NCI-H526 treated with DMSO at 0.1 percent for 48 hours (cell line): ENCODE measurements at regions not wholly inside any gene's neighbourhood (a gene's known extent, or its start where the extent isn't known, plus 50 kb on each side); places are given as distances from the start of the nearest gene placed in this dataset.
"Not testable (repeated sequence)": the region's sequence is repeated elsewhere in the genome, so short reads cannot be mapped to it uniquely, and the experiment has no call there.

Source experiments
- DNase-seq: peaks from one replicate; lab custom pipeline; 2025; lab: John Stamatoyannopoulos, UW

GRCh38 chr13:69092615-69093322 is 1014.9 kb upstream of the ATXN8OS start:
- DNase-seq = no peak

GRCh38 chr13:69077267-69077666 is 1030.4 kb upstream of the ATXN8OS start:
- DNase-seq = no peak

GRCh38 chr13:69069554-69070133 is 1038.0 kb upstream of the ATXN8OS start:
- DNase-seq = no peak

- DNase-seq = no peak
Observed at GRCh38 chr13:69050696-69051095, 1056.9 kb upstream of the ATXN8OS start.

GRCh38 chr13:69044629-69045028 is 1063.0 kb upstream of the ATXN8OS start:
- no peak for DNase-seq

GRCh38 chr13:69040898-69041297 is 1066.7 kb upstream of the ATXN8OS start:
- no peak for DNase-seq

- no peak for DNase-seq
Observed at GRCh38 chr13:69035771-69036170, 1071.9 kb upstream of the ATXN8OS start.

GRCh38 chr13:69028936-69029335 is 1078.7 kb upstream of the ATXN8OS start:
- DNase-seq = no peak

GRCh38 chr13:69020120-69020519 is 1087.5 kb upstream of the ATXN8OS start:
- DNase-seq = no peak

- DNase-seq = not testable (repeated sequence)
Observed at GRCh38 chr13:69018173-69018572, 1089.5 kb upstream of the ATXN8OS start.

- no peak for DNase-seq
Observed at GRCh38 chr13:69010789-69011188, 1096.8 kb upstream of the ATXN8OS start.

GRCh38 chr13:69008499-69008898 is 1099.1 kb upstream of the ATXN8OS start:
- DNase-seq = no peak

GRCh38 chr13:68998056-68998455 is 1109.6 kb upstream of the ATXN8OS start:
- DNase-seq = no peak

- no peak for DNase-seq
Observed at GRCh38 chr13:68996668-68997025, 1111.0 kb upstream of the ATXN8OS start.

GRCh38 chr13:68995972-68996667 is 1111.5 kb upstream of the ATXN8OS start:
- DNase-seq = no peak

- no peak for DNase-seq
Observed at GRCh38 chr13:68993154-68993553, 1114.5 kb upstream of the ATXN8OS start.

GRCh38 chr13:68988176-68988575 is 1119.5 kb upstream of the ATXN8OS start:
- DNase-seq = no peak

GRCh38 chr13:68987585-68987984 is 1120.0 kb upstream of the ATXN8OS start:
- no peak for DNase-seq

GRCh38 chr13:68984688-68985319 is 1122.8 kb upstream of the ATXN8OS start:
- DNase-seq = no peak

- no peak for DNase-seq
Observed at GRCh38 chr13:68982961-68983619, 1124.5 kb upstream of the ATXN8OS start.

GRCh38 chr13:68976287-68976686 is 1131.3 kb upstream of the ATXN8OS start:
- DNase-seq = no peak

GRCh38 chr13:68970532-68970931 is 1137.1 kb upstream of the ATXN8OS start:
- DNase-seq = no peak
